ENCODE measurements at regions not wholly inside any gene's neighbourhood (a gene's known extent, or its start where the extent isn't known, plus 50 kb on each side); places are given as distances from the start of the nearest gene placed in this dataset.

- POLR2A ChIA-PET, result no interaction called here
Observed at GRCh38 chr15:39444735-39445470, 136.0 kb upstream of the THBS1 start.

GRCh38 chr15:39445931-39446330, 134.9 kb upstream of the THBS1 start:
- Histone ChIP-seq H3K4me1 (ENCODE audit: control extremely low read depth in 1 of 4, control insufficient read depth in 4 of 4, insufficient read depth in 4 of 4, low read length in 3 of 4) (no peaks in the 10 kb centered on the region), H3K36me3 (ENCODE audit: control insufficient read depth in 4 of 4, insufficient read depth in 4 of 4, low read length in 3 of 4) (no peaks in the 10 kb centered on the region), H3K4me3 (ENCODE audit: control insufficient read depth in 1 of 7, extremely low read depth in 1 of 7, insufficient read depth in 4 of 7, low read depth in 2 of 7, low read length in 6 of 7) (no peak overlapping the region), H3K27ac (ENCODE audit: insufficient read depth in 1 of 2, low read depth in 1 of 2, low read length in 2 of 2, poor library complexity in 1 of 2, severe bottlenecking in 2 of 2) (no peak overlapping the region), H3K9me3 (ENCODE audit: control extremely low read depth in 1 of 5, control insufficient read depth in 4 of 5, insufficient read depth in 2 of 5, low read depth in 1 of 5, low read length in 4 of 5) (no peaks in the 10 kb centered on the region), H3K27me3 (replicated peaks in 2 of 5; ENCODE audit: control insufficient read depth in 4 of 5, insufficient read depth in 5 of 5, low read length in 4 of 5) (no peaks in the 10 kb centered on the region)
- DNase-seq, result no peak
- no CpG with 5 or more reads among the region's 2 CpGs for WGBS (ENCODE audit: insufficient coverage)
- POLR2A ChIA-PET, result no interaction called here
- CTCF ChIA-PET, result interaction anchor here (1.0 kb wide), 1 partner anchor 19 kb away, joined by 3 read pairs; no protein-coding TSS in a partner anchor

More at GRCh38 chr15:39444735-39445470, 136.0 kb upstream of the THBS1 start:
- Histone ChIP-seq H3K9me3 (ENCODE audit: control extremely low read depth in 1 of 5, control insufficient read depth in 4 of 5, insufficient read depth in 2 of 5, low read depth in 1 of 5, low read length in 4 of 5) (no peaks in the 10 kb centered on the region), H3K27ac (ENCODE audit: insufficient read depth in 1 of 2, low read depth in 1 of 2, low read length in 2 of 2, poor library complexity in 1 of 2, severe bottlenecking in 2 of 2) (no peak overlapping the region), H3K36me3 (ENCODE audit: control insufficient read depth in 4 of 4, insufficient read depth in 4 of 4, low read length in 3 of 4) (no peaks in the 10 kb centered on the region), H3K27me3 (replicated peaks in 2 of 5; ENCODE audit: control insufficient read depth in 4 of 5, insufficient read depth in 5 of 5, low read length in 4 of 5) (no peaks in the 10 kb centered on the region), H3K4me3 (ENCODE audit: control insufficient read depth in 1 of 7, extremely low read depth in 1 of 7, insufficient read depth in 4 of 7, low read depth in 2 of 7, low read length in 6 of 7) (no peak overlapping the region), H3K4me1 (ENCODE audit: control extremely low read depth in 1 of 4, control insufficient read depth in 4 of 4, insufficient read depth in 4 of 4, low read length in 3 of 4) (no peaks in the 10 kb centered on the region)
- 96% methylated on average over 11 of the region's 11 CpGs for WGBS (ENCODE audit: insufficient coverage)
- no peak for DNase-seq
- CTCF ChIA-PET, result interaction anchor here (1.0 to 1.2 kb wide), 3 partner anchors 12 to 144 kb away, joined by 3 read pairs; no protein-coding TSS in a partner anchor

- Histone ChIP-seq H3K4me3 (ENCODE audit: control insufficient read depth in 1 of 7, extremely low read depth in 1 of 7, insufficient read depth in 4 of 7, low read depth in 2 of 7, low read length in 6 of 7) (no peak overlapping the region), H3K27ac (ENCODE audit: insufficient read depth in 1 of 2, low read depth in 1 of 2, low read length in 2 of 2, poor library complexity in 1 of 2, severe bottlenecking in 2 of 2) (no peak overlapping the region), H3K36me3 (ENCODE audit: control insufficient read depth in 4 of 4, insufficient read depth in 4 of 4, low read length in 3 of 4) (no peaks in the 10 kb centered on the region), H3K9me3 (ENCODE audit: control extremely low read depth in 1 of 5, control insufficient read depth in 4 of 5, insufficient read depth in 2 of 5, low read depth in 1 of 5, low read length in 4 of 5) (no peaks in the 10 kb centered on the region), H3K4me1 (ENCODE audit: control extremely low read depth in 1 of 4, control insufficient read depth in 4 of 4, insufficient read depth in 4 of 4, low read length in 3 of 4) (no peaks in the 10 kb centered on the region), H3K27me3 (replicated peaks in 2 of 5; ENCODE audit: control insufficient read depth in 4 of 5, insufficient read depth in 5 of 5, low read length in 4 of 5) (no peaks in the 10 kb centered on the region)
- ChIA-PET CTCF (no interaction called here), POLR2A (no interaction called here)
- DNase-seq, result no peak
- 100% methylated on average over 2 of the region's 2 CpGs for WGBS (ENCODE audit: insufficient coverage)
Observed at GRCh38 chr15:39447346-39447745, 133.5 kb upstream of the THBS1 start.

GRCh38 chr15:39447881-39448280, 133.0 kb upstream of the THBS1 start:
- WGBS (ENCODE audit: insufficient coverage), result no CpG with 5 or more reads among the region's 4 CpGs
- no peaks in the 10 kb centered on the region for H3K9me3 ChIP-seq (ENCODE audit: control extremely low read depth in 1 of 5, control insufficient read depth in 4 of 5, insufficient read depth in 2 of 5, low read depth in 1 of 5, low read length in 4 of 5)
- ChIA-PET CTCF (no interaction called here), POLR2A (no interaction called here)
- no peaks in the 10 kb centered on the region for H3K27me3 ChIP-seq (replicated peaks in 2 of 5; ENCODE audit: control insufficient read depth in 4 of 5, insufficient read depth in 5 of 5, low read length in 4 of 5)
- H3K27ac ChIP-seq (ENCODE audit: insufficient read depth in 1 of 2, low read depth in 1 of 2, low read length in 2 of 2, poor library complexity in 1 of 2, severe bottlenecking in 2 of 2), result no peak overlapping the region
- no peak overlapping the region for H3K4me3 ChIP-seq (ENCODE audit: control insufficient read depth in 1 of 7, extremely low read depth in 1 of 7, insufficient read depth in 4 of 7, low read depth in 2 of 7, low read length in 6 of 7)
- H3K4me1 ChIP-seq (ENCODE audit: control extremely low read depth in 1 of 4, control insufficient read depth in 4 of 4, insufficient read depth in 4 of 4, low read length in 3 of 4), result peaks cover 0 to under 1% (median 0%) of the 10 kb centered on the region in 4 experiments
- no peaks in the 10 kb centered on the region for H3K36me3 ChIP-seq (ENCODE audit: control insufficient read depth in 4 of 4, insufficient read depth in 4 of 4, low read length in 3 of 4)
- DNase-seq, result no peak

- 90% methylated on average over 2 of the region's 4 CpGs for WGBS (ENCODE audit: insufficient coverage)
- Histone ChIP-seq H3K27me3 (replicated peaks in 2 of 5; ENCODE audit: control insufficient read depth in 4 of 5, insufficient read depth in 5 of 5, low read length in 4 of 5) (no peaks in the 10 kb centered on the region), H3K4me3 (ENCODE audit: control insufficient read depth in 1 of 7, extremely low read depth in 1 of 7, insufficient read depth in 4 of 7, low read depth in 2 of 7, low read length in 6 of 7) (no peak overlapping the region), H3K9me3 (ENCODE audit: control extremely low read depth in 1 of 5, control insufficient read depth in 4 of 5, insufficient read depth in 2 of 5, low read depth in 1 of 5, low read length in 4 of 5) (no peaks in the 10 kb centered on the region), H3K36me3 (ENCODE audit: control insufficient read depth in 4 of 4, insufficient read depth in 4 of 4, low read length in 3 of 4) (no peaks in the 10 kb centered on the region), H3K4me1 (ENCODE audit: control extremely low read depth in 1 of 4, control insufficient read depth in 4 of 4, insufficient read depth in 4 of 4, low read length in 3 of 4) (peaks cover 0 to 5% (median 1%) of the 10 kb centered on the region in 4 experiments), H3K27ac (ENCODE audit: insufficient read depth in 1 of 2, low read depth in 1 of 2, low read length in 2 of 2, poor library complexity in 1 of 2, severe bottlenecking in 2 of 2) (no peak overlapping the region)
- DNase-seq, result no peak
- CTCF ChIA-PET, result no interaction called here
- POLR2A ChIA-PET, result no interaction called here
Observed at GRCh38 chr15:39448409-39448808, 132.5 kb upstream of the THBS1 start.

- ChIA-PET CTCF (interaction anchor here (0.6 to 1.2 kb wide), 2 partner anchors 9 to 52 kb away, joined by 3 to 5 read pairs; no protein-coding TSS in a partner anchor), POLR2A (no interaction called here)
- DNase-seq, result no peak
- H3K27me3 ChIP-seq (replicated peaks in 2 of 5; ENCODE audit: control insufficient read depth in 4 of 5, insufficient read depth in 5 of 5, low read length in 4 of 5), result no peaks in the 10 kb centered on the region
- no peak overlapping the region for H3K4me3 ChIP-seq (ENCODE audit: control insufficient read depth in 1 of 7, extremely low read depth in 1 of 7, insufficient read depth in 4 of 7, low read depth in 2 of 7, low read length in 6 of 7)
- no peaks in the 10 kb centered on the region for H3K9me3 ChIP-seq (ENCODE audit: control extremely low read depth in 1 of 5, control insufficient read depth in 4 of 5, insufficient read depth in 2 of 5, low read depth in 1 of 5, low read length in 4 of 5)
- 100% methylated on average over 1 of the region's 1 CpG for WGBS (ENCODE audit: insufficient coverage)
- peaks cover 0 to 26% (median 3%) of the 10 kb centered on the region in 4 experiments for H3K4me1 ChIP-seq (ENCODE audit: control extremely low read depth in 1 of 4, control insufficient read depth in 4 of 4, insufficient read depth in 4 of 4, low read length in 3 of 4)
- no peaks in the 10 kb centered on the region for H3K36me3 ChIP-seq (ENCODE audit: control insufficient read depth in 4 of 4, insufficient read depth in 4 of 4, low read length in 3 of 4)
- H3K27ac ChIP-seq (ENCODE audit: insufficient read depth in 1 of 2, low read depth in 1 of 2, low read length in 2 of 2, poor library complexity in 1 of 2, severe bottlenecking in 2 of 2), result no peak overlapping the region
Observed at GRCh38 chr15:39451121-39451688, 129.7 kb upstream of the THBS1 start.

- no peak for DNase-seq
- Histone ChIP-seq H3K9me3 (ENCODE audit: control extremely low read depth in 1 of 5, control insufficient read depth in 4 of 5, insufficient read depth in 2 of 5, low read depth in 1 of 5, low read length in 4 of 5) (no peaks in the 10 kb centered on the region), H3K4me3 (ENCODE audit: control insufficient read depth in 1 of 7, extremely low read depth in 1 of 7, insufficient read depth in 4 of 7, low read depth in 2 of 7, low read length in 6 of 7) (no peak overlapping the region), H3K27me3 (replicated peaks in 2 of 5; ENCODE audit: control insufficient read depth in 4 of 5, insufficient read depth in 5 of 5, low read length in 4 of 5) (no peaks in the 10 kb centered on the region), H3K4me1 (ENCODE audit: control extremely low read depth in 1 of 4, control insufficient read depth in 4 of 4, insufficient read depth in 4 of 4, low read length in 3 of 4) (peaks cover 0 to 26% (median 3%) of the 10 kb centered on the region in 4 experiments), H3K36me3 (ENCODE audit: control insufficient read depth in 4 of 4, insufficient read depth in 4 of 4, low read length in 3 of 4) (no peaks in the 10 kb centered on the region), H3K27ac (ENCODE audit: insufficient read depth in 1 of 2, low read depth in 1 of 2, low read length in 2 of 2, poor library complexity in 1 of 2, severe bottlenecking in 2 of 2) (no peak overlapping the region)
- CTCF ChIA-PET, result interaction anchor here (0.6 to 1.2 kb wide), 2 partner anchors 9 to 52 kb away, joined by 3 to 5 read pairs; no protein-coding TSS in a partner anchor
- WGBS (ENCODE audit: insufficient coverage), result 85% methylated on average over 5 of the region's 7 CpGs
- POLR2A ChIA-PET, result no interaction called here
Observed at GRCh38 chr15:39451871-39452270, 129.0 kb upstream of the THBS1 start.
